NB4 (cell line): ENCODE measurements at regions not wholly inside any gene's neighbourhood (a gene's known extent, or its start where the extent isn't known, plus 50 kb on each side); places are given as distances from the start of the nearest gene placed in this dataset.
A peak's percentile ranks its signal among the peaks of the same experiment; 100 is the strongest.
"Not testable (repeated sequence)": the region's sequence is repeated elsewhere in the genome, so short reads cannot be mapped to it uniquely, and the experiment has no call there.

ENCODE experiments used
- DNase-seq: peaks from one replicate; pipeline ENCODE4 v3.0.0; 2010; ENCODE audit warnings: low read depth
- H3K4me3 ChIP-seq: one replicate; pipeline ENCODE4 v1.5.1; 2011; ENCODE audit warnings: mild to moderate bottlenecking, low read depth, low read length, moderate library complexity
- MYC ChIP-seq: IDR thresholded peaks from 2 replicates; pipeline ENCODE4 v1.6.1; 2011; ENCODE audit warnings: low read depth, low read length
- POLR2A ChIP-seq: IDR thresholded peaks from 2 replicates; pipeline ENCODE4 v1.6.1; 2011; ENCODE audit warnings: mild to moderate bottlenecking; ENCODE audit not compliant: insufficient read length; ENCODE audit errors: extremely low read depth
- TF ChIP-seq, protein P1 (sequence below): IDR thresholded peaks from one replicate; pipeline ENCODE4 v1.5.1; 2012; ENCODE audit warnings: low read depth, low read length
- TF ChIP-seq, protein P2 (sequence below): IDR thresholded peaks from 2 replicates; pipeline ENCODE4 v1.6.1; 2011; ENCODE audit warnings: low read depth, low read length

DNA sequence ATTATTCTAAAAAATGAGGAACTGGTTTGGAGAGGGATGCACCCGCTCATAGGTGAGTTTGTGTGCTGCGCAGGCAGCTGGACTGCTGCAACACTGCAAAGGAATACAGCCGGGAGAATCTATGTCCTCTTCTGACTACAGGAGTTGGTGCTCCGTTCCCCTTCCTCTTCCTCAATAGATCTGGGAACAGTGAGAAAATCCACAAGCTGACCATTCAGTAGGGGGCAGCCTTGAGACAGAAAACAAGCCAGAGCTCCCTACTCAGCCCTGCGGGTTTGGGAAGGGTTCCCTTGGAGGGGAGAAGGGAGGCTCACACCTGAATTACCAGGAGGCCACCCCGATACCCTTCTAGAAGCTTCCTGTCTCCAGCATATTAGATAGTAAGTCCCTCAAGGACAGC, 87.3 kb upstream of the FOXI2 start:
- TF ChIP-seq MYC = no peak
- TF ChIP-seq, protein P1, sequence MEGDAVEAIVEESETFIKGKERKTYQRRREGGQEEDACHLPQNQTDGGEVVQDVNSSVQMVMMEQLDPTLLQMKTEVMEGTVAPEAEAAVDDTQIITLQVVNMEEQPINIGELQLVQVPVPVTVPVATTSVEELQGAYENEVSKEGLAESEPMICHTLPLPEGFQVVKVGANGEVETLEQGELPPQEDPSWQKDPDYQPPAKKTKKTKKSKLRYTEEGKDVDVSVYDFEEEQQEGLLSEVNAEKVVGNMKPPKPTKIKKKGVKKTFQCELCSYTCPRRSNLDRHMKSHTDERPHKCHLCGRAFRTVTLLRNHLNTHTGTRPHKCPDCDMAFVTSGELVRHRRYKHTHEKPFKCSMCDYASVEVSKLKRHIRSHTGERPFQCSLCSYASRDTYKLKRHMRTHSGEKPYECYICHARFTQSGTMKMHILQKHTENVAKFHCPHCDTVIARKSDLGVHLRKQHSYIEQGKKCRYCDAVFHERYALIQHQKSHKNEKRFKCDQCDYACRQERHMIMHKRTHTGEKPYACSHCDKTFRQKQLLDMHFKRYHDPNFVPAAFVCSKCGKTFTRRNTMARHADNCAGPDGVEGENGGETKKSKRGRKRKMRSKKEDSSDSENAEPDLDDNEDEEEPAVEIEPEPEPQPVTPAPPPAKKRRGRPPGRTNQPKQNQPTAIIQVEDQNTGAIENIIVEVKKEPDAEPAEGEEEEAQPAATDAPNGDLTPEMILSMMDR = peak; percentile 55
- H3K4me3 ChIP-seq = no peak overlapping the region
- DNase-seq = peak; percentile 37

DNA sequence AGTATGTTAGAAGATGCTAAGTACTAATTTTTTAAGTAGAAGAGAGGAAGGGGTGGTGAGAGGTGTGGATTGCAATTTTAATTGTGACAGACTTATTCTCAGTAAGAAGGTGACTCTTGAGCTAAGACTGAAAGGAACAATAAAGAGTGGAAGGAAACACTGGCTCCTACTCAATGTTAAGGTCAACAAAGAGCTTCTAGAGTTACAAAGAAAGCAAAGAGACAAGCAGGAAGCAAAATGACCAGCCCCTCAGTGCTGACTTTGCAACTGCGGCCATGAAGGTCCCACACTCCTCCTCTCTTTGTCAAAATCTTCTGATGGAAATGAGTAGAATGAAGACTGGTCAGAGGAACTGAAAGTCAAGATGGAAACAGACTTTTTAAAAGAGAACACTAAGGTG, 79.9 kb upstream of the FOXI2 start:
- DNase-seq = no peak
- TF ChIP-seq MYC (no peak), POLR2A (no peak)
- TF ChIP-seq, protein P1 = no peak
- TF ChIP-seq, protein P2, sequence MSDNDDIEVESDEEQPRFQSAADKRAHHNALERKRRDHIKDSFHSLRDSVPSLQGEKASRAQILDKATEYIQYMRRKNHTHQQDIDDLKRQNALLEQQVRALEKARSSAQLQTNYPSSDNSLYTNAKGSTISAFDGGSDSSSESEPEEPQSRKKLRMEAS = no peak
- no peak overlapping the region for H3K4me3 ChIP-seq

DNA sequence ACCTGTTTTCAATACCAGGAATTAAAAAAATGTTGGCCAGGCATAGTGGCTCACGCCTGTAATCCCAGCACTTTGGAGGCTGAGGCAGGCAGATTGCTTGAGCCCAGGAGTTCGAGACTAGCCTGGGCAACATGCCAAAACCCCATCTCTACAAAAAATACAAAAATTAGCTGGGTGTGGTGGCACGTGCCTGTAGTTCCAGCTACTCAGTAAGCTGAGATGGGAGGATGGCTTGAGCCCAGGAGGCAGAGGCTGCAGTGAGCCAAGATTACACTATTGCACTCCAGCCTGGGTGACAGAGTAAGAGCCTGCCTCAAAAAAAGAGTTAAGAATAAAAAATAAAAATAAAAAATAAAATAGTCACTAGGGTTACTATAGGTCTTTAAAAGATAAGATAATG, 60.6 kb upstream of the FOXI2 start:
- not testable (repeated sequence) for H3K4me3 ChIP-seq, DNase-seq

DNA sequence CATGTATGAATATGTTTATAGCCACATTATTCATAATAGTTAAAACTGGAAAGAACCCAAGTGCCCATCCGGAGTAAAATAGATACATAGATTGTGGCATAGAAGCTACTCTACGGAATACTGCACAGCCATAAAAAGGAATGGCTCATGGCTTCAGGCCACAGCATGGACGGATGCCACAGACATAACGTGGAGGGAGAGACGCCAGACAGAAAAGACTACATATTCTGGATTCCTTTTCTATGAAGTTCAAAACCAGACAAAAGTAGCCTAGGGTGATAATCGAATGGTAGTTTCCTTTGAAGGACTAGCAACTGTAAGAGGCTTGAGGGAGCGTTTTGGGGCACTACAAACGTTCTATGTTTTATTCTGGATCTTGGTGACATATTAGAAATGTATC, 58.9 kb upstream of the FOXI2 start:
- no peak for DNase-seq
- no peak overlapping the region for H3K4me3 ChIP-seq
- TF ChIP-seq, protein P2 = no peak
- TF ChIP-seq, protein P1 = no peak
- no peak for TF ChIP-seq POLR2A
- TF ChIP-seq MYC = no peak

DNA sequence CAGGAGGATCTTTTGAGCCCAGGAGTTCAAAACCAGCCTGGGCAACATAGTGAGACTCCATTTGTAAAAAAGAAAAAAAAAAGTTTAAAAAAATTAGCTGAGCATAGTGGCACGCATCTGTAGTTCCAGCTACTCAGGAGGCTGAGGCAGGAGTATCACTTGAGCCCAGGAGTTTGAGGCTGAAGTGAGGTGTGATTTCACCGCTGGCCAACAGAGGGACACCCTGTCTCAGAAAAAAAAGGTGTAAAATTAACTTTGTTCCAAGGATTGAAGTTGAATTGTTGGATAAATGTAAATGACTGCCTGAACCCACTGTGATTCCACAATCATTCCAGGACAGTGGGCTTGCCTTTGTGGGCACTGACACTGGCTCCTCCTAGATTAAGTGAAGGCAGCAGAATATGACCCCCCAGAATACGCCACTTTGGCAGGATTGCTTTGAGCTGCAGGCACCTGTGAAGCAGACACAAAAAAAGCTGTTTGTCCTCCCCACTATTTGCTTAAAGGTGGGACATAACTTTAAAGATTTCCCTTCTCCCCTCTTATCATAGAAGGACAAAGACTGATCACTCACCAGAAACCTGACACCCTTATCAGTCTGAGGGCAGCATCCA, 57.2 kb upstream of the FOXI2 start:
- TF ChIP-seq POLR2A (no peak), MYC (no peak)
- TF ChIP-seq, protein P2 = no peak
- TF ChIP-seq, protein P1 = peak; percentile 51
- peak; percentile 8 for DNase-seq
- no peak overlapping the region for H3K4me3 ChIP-seq
